Heart left ventricle (tissue), 16 donors: ENCODE measurements at regions not wholly inside any gene's neighbourhood (a gene's known extent, or its start where the extent isn't known, plus 50 kb on each side); places are given as distances from the start of the nearest gene placed in this dataset.
A peak's percentile ranks its signal among the peaks of the same experiment; 100 is the strongest.

Experiments used
- ATAC-seq, 4 donors: fragments of 200-7000 bp; cut with Tn5 transposase; one replicate each; pipeline ENCODE4 v1.9.1; 2020 to 2022; ENCODE audit warnings: moderate library complexity in 4 of 4, mild to moderate bottlenecking in 3 of 4, moderate number of reproducible peaks in 1 of 4
- DNase-seq, 5 donors: peaks; one replicate each; pipeline ENCODE4 v3.0.0-alpha.2; 2020
- H3K27ac ChIP-seq, 12 donors: fragments of 200-600 bp; sonication (generic) in 4 of 12; one replicate each; pipeline versions ENCODE4 v1.5.0 to v1.8.0; 2016 to 2022; ENCODE audit warnings: mild to moderate bottlenecking in 2 of 12
- H3K27me3 ChIP-seq, 9 donors: fragments of 200-600 bp; sonication (generic) in 2 of 9; one replicate each; pipeline versions ENCODE4 v1.5.1 to v1.8.0; 2016 to 2022; ENCODE audit warnings: mild to moderate bottlenecking in 3 of 9
- H3K36me3 ChIP-seq, 9 donors: fragments of 200-600 bp; sonication (generic) in 2 of 9; one replicate each; pipeline versions ENCODE4 v1.5.0 to v1.8.0; 2018 to 2022; ENCODE audit warnings: mild to moderate bottlenecking in 2 of 9
- H3K4me1 ChIP-seq, 12 donors: fragments of 200-600 bp; sonication (generic) in 4 of 12; one replicate each; pipeline versions ENCODE4 v1.5.0 to v1.8.0; 2016 to 2022; ENCODE audit warnings: mild to moderate bottlenecking in 3 of 12
- H3K4me3 ChIP-seq, 12 donors: fragments of 200-600 bp; sonication (generic) in 4 of 12; one replicate each; pipeline versions ENCODE4 v1.5.0 to v1.8.0; 2017 to 2022; ENCODE audit warnings: mild to moderate bottlenecking in 9 of 12, moderate library complexity in 4 of 12
- H3K9me3 ChIP-seq, 12 donors: fragments of 200-600 bp; sonication (generic) in 4 of 12; one replicate each; pipeline versions ENCODE4 v1.5.0 to v1.8.0; 2016 to 2022; ENCODE audit warnings: mild to moderate bottlenecking in 1 of 12
- POLR2A ChIP-seq, 2 donors: fragments of 450-650 bp; IDR thresholded peaks; one replicate each; pipeline ENCODE4 v1.6.1; 2017; ENCODE audit warnings: antibody characterized with exemption in 2 of 2, mild to moderate bottlenecking in 2 of 2, moderate library complexity in 2 of 2
- WGBS, 4 donors: extraction: QIAGEN DNeasy Blood & Tissue Kit in 2 of 4; methylation state at CpG; one replicate each; pipeline versions ENCODE4 v1.1.5 to v1.1.7; 2013 to 2018; 5-methylcytosine and 5-hydroxymethylcytosine counted together
- intact Hi-C, 10 donors: fragments of 100-400 bp; cut with DNase I; formaldehyde crosslinking; loops; one replicate each; pipeline versions ENCODE4 v1.11.1 to v1.14.2; 2022
- TF ChIP-seq, protein P1 (sequence below), 12 donors: fragments of 200-600 bp; sonication (generic) in 4 of 12; IDR thresholded peaks; one replicate each; pipeline versions ENCODE4 v1.5.0 to v1.8.0; 2018 to 2022; ENCODE audit warnings: antibody characterized with exemption in 12 of 12, mild to moderate bottlenecking in 5 of 12
- donor health status: ischemic (EF 13 %, LVEDD 7.1; RV severe dilation, severe dysfunction).
- donor health status: healthy with polysubstance abuse.
- donor health status: DM: no; HTN: yes; CAD: no.
- donor health status: DM: no; HTN: no; CAD: no.
- donor health status: ischemic (EF 25% LVEDD 6.9; RV normal size, moderate dysfunction).
- donor health status: ischemic (EF 25% LVEDD 5.7; RV mildly dilated, moderate dysfunction).
- donor health status: healthy.
- donor health status: DM: yes; HTN: yes; CAD: no.
- donor health status: ischemic (EF 35%, LVEDD 5.7; RV mildly dilated, moderate dysfunction).
- donor health status: nonischemic (EF 11% LVEDD 7.7; RV severe dilation, severe dysfunction).
- donor health status: DM: yes; HTN: yes; CAD: no.
- donor health status: PGD.
- donor health status: ischemic (EF 29% LVEDD 5.4; RV normal size, mild dysfunction).
- donor health status: nonischemic (EF 23%, LVEDD 6.1; RV moderate dilation, normal function).

DNA sequence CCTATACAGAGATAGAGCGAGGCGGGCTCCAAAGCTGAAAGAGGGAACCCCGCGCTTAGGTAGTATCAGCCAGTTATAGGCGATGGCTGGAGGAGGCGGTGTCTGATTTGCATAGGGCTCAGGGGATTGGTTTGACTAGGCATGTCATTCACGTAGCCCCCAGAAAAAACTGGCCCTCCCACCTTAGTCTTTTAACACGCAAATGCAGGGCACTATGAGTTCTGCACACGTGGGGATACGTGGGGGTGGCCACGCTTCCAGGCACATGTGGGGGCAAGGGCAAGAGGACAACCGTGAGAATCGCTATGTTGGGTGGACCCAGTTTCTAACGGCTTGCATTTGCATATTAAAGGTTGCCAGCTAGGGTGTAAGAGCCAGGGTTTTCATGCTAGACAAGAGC, 56.7 kb upstream of the MSTN start:
- TF ChIP-seq POLR2A (IDR thresholded peaks at IDR 0.05) = no peak
- TF ChIP-seq, protein P1, sequence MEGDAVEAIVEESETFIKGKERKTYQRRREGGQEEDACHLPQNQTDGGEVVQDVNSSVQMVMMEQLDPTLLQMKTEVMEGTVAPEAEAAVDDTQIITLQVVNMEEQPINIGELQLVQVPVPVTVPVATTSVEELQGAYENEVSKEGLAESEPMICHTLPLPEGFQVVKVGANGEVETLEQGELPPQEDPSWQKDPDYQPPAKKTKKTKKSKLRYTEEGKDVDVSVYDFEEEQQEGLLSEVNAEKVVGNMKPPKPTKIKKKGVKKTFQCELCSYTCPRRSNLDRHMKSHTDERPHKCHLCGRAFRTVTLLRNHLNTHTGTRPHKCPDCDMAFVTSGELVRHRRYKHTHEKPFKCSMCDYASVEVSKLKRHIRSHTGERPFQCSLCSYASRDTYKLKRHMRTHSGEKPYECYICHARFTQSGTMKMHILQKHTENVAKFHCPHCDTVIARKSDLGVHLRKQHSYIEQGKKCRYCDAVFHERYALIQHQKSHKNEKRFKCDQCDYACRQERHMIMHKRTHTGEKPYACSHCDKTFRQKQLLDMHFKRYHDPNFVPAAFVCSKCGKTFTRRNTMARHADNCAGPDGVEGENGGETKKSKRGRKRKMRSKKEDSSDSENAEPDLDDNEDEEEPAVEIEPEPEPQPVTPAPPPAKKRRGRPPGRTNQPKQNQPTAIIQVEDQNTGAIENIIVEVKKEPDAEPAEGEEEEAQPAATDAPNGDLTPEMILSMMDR (IDR thresholded peaks at IDR 0.05) = no peak
- ATAC-seq = peak; percentile 32 to 84 (median 62)

DNA sequence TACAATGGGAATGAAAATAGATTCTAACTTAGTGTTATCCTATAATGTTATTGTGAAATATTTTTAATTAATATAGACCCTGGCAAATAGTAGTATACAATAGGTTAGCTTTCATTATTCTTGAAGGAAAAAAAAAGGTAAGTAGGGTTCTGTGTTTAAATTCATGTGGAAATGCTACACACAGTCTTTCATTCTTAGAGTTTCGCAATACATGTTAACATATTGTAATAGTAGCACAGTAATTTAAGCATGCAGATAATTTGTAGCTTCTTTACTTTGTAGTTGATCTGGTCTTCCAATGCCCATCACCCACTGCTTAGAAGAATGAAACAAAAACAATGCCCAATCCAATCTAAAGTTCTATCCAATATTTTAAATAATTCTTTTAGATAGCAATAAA, 54.8 kb upstream of the MSTN start:
- ATAC-seq (no peak), DNase-seq (no peak)
- intact Hi-C loops = no loop called here
- WGBS, 4 donors = 96 to 100% (median 99%) methylated on average over 1 of the region's 1 CpG
- Histone ChIP-seq H3K36me3 (no peaks in the 10 kb centered on the region), H3K27me3 (no peaks in the 10 kb centered on the region), H3K4me3 (no peak overlapping the region), H3K9me3 (no peaks in the 10 kb centered on the region), H3K4me1 (peaks cover 0 to 6% (median 0%) of the 10 kb centered on the region in 12 donors), H3K27ac (no peak overlapping the region)
- TF ChIP-seq, protein P1 (IDR thresholded peaks at IDR 0.05) = no peak

More for the DNA sequence above, 56.7 kb upstream of the MSTN start:
- H3K4me3 ChIP-seq = peak overlapping the region in 8 of 12 donors; percentile 31 to 55 (median 40)
- 51 to 75% (median 55%) methylated on average over 14 of the region's 14 CpGs for WGBS, 4 donors
- no peaks in the 10 kb centered on the region for H3K27me3 ChIP-seq
- H3K4me1 ChIP-seq = peaks cover 0 to 6% (median 0%) of the 10 kb centered on the region in 12 donors
- H3K36me3 ChIP-seq = no peaks in the 10 kb centered on the region
- intact Hi-C loops = no loop called here
- peak in 3 of 5 donors; percentile 13 to 31 (median 19) for DNase-seq
- H3K9me3 ChIP-seq = no peaks in the 10 kb centered on the region
- H3K27ac ChIP-seq = no peak overlapping the region

DNA sequence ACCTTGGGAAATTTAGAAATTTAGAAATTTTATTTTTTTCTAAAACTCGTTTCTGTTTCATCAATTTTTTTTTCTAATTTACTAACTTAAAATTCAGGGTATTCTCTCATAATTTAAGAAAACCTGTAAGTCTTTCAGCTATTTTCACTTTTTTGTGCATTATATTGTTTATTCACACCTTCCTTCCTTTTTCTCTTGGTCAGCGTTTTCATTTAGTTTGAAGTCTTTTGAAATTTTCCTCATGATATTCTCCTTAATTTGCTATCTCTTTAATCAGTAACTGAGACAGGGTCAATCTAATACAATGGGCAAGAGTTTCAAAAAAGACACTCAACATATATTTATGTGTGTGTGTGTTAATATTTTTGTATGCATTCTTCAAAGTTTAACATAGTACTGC, 50.5 kb upstream of the MSTN start:
- Histone ChIP-seq H3K27ac (no peak overlapping the region), H3K36me3 (no peaks in the 10 kb centered on the region), H3K27me3 (no peaks in the 10 kb centered on the region), H3K4me3 (no peak overlapping the region), H3K4me1 (no peaks in the 10 kb centered on the region), H3K9me3 (no peaks in the 10 kb centered on the region)
- 90 to 95% (median 91%) methylated on average over 2 of the region's 2 CpGs for WGBS, 4 donors
- no peak for DNase-seq
- ATAC-seq = no peak
- TF ChIP-seq, protein P1 (IDR thresholded peaks at IDR 0.05) = no peak
- no peak for TF ChIP-seq POLR2A (IDR thresholded peaks at IDR 0.05)
- intact Hi-C loops = no loop called here
